OCI-LY7 (cell line): ENCODE measurements at regions not wholly inside any gene's neighbourhood (a gene's known extent, or its start where the extent isn't known, plus 50 kb on each side); places are given as distances from the start of the nearest gene placed in this dataset.

ENCODE experiments used
- BruUV-seq: library from RNA; stranded (reverse); fragments of 400-500 nt; replicated peaks from 2 replicates; lab custom pipeline; 2021; lab: Mats Ljungman, UMichigan
- CTCF ChIA-PET: fragments of 300-600 bp; sonication (Branson Sonifier 250); formaldehyde crosslinking; loops from one replicate; lab custom pipeline; 2022; ENCODE audit warnings: antibody characterized with exemption; ENCODE audit not compliant: unreplicated experiment; lab: Charles Lee
- POLR2A ChIA-PET: fragments of 300-600 bp; sonication (Branson Sonifier 250); formaldehyde crosslinking; loops from one replicate; lab custom pipeline; 2022; ENCODE audit warnings: antibody characterized with exemption; lab: Charles Lee
- DNase-seq: peaks from one replicate; pipeline ENCODE4 v3.0.0-alpha.2; 2015; ENCODE audit warnings: low spot score
- H2AFZ ChIP-seq: fragments of 200-600 bp; sonication (generic), shearing (Covaris generic); 2 replicates; pipeline ENCODE4 v1.6.1; 2014; ENCODE audit warnings: mild to moderate bottlenecking, antibody characterized with exemption, low read length, moderate library complexity
- H3K27ac ChIP-seq: fragments of 200-600 bp; sonication (generic); 2 replicates; pipeline ENCODE4 v1.5.1; 2014; ENCODE audit warnings: mixed run types, low read depth, mild to moderate bottlenecking, moderate library complexity, low read length, inconsistent platforms; ENCODE audit not compliant: poor library complexity, severe bottlenecking
- H3K36me3 ChIP-seq: fragments of 200-600 bp; sonication (generic); 2 replicates; pipeline ENCODE4 v1.6.1; 2014; ENCODE audit warnings: mild to moderate bottlenecking, antibody characterized with exemption, low read length, moderate library complexity, mixed read lengths; ENCODE audit not compliant: insufficient read depth
- H3K4me1 ChIP-seq: fragments of 200-600 bp; sonication (generic); 2 replicates; pipeline ENCODE4 v1.5.1; 2014; ENCODE audit warnings: mild to moderate bottlenecking, low read length; ENCODE audit not compliant: insufficient read depth, poor library complexity, severe bottlenecking
- H3K4me2 ChIP-seq: fragments of 200-600 bp; sonication (generic); 2 replicates; pipeline ENCODE4 v1.6.1; 2014; ENCODE audit warnings: mild to moderate bottlenecking, low read length
- H3K4me3 ChIP-seq: fragments of 200-600 bp; sonication (generic); 2 replicates; pipeline ENCODE4 v1.5.1; 2014; ENCODE audit warnings: mild to moderate bottlenecking, low read depth, low read length; ENCODE audit not compliant: poor library complexity, severe bottlenecking
- H3K79me2 ChIP-seq: fragments of 200-600 bp; sonication (generic); 2 replicates; pipeline ENCODE4 v1.6.1; 2016; ENCODE audit warnings: low read depth, mild to moderate bottlenecking, low read length, moderate library complexity, mixed read lengths; ENCODE audit not compliant: insufficient read depth
- H3K9me2 ChIP-seq: fragments of 200-600 bp; sonication (generic); 2 replicates; pipeline ENCODE4 v1.6.1; 2016; ENCODE audit warnings: mild to moderate bottlenecking, low read length, mixed read lengths; ENCODE audit not compliant: insufficient read depth
- H3K9me3 ChIP-seq: fragments of 200-600 bp; sonication (generic); 2 replicates; pipeline ENCODE4 v1.6.1; 2014; ENCODE audit warnings: mild to moderate bottlenecking, mixed run types, low read length, mixed read lengths
- H4K20me1 ChIP-seq: fragments of 200-600 bp; sonication (generic); 2 replicates; pipeline ENCODE4 v1.6.1; 2014; ENCODE audit warnings: mild to moderate bottlenecking, antibody characterized with exemption, low read length, moderate library complexity, mixed read lengths; ENCODE audit not compliant: insufficient read depth
- EZH2phosphoT487 ChIP-seq: fragments of 200-600 bp; sonication (generic); IDR thresholded peaks from 2 replicates; pipeline ENCODE4 v1.6.1; 2018; ENCODE audit warnings: low read depth, borderline replicate concordance, mild to moderate bottlenecking, mixed run types, antibody characterized with exemption, low read length, moderate library complexity, mixed read lengths
- intact Hi-C: fragments of 100-400 bp; cut with micrococcal nuclease; formaldehyde crosslinking; loops from one replicate; pipeline ENCODE4 v1.10.0; 2022; ENCODE audit not compliant: unreplicated experiment
- TF ChIP-seq, protein P1 (sequence below): fragments of 200-600 bp; sonication (generic); conservative IDR thresholded peaks from 2 replicates; pipeline ENCODE4 v1.5.1; 2014; ENCODE audit warnings: mild to moderate bottlenecking, antibody characterized with exemption, low read length, moderate library complexity, mixed read lengths

DNA sequence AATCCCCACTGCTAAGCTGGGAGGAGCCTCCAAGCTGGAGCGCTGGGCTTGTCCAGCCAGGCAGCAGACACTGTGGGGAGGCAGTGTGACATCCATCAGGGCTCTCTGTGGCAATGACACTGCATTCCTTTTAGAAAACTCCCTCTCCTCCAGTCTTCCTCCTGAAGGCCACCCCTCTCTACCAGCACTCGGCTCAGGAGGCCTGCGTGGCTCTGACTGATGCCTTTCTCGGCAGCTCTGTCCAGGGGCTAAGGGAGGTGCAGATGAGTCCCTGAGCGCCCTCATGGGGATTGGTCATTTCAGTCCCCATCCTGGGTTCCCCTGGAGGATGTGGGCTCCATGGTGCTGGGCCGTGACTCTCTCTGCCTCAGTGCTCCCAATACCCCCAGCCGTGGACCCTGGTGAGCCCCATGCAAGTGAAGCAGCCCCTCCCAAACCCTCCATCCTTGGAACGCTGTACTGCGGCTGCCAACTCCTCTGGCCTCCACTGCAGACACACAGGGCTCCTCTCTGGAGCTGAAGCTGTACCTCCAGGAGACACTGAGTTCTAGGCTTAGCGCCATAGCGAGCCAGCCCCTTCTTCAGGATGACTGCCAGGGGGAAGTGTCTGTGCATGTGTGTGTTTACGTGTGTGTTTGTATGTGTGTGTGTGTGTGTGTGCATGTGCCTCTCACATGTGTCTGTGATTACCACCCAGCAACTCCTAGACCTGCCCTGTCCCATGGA is 209.6 kb downstream of the ERMARD start:
- no peak overlapping the region for H2AFZ ChIP-seq
- H3K27ac ChIP-seq = no peak overlapping the region
- H4K20me1 ChIP-seq = no peaks in the 10 kb centered on the region
- ChIA-PET CTCF (no interaction called here), POLR2A (no interaction called here)
- H3K4me3 ChIP-seq = no peak overlapping the region
- H3K9me3 ChIP-seq = no peaks in the 10 kb centered on the region
- TF ChIP-seq, protein P1, sequence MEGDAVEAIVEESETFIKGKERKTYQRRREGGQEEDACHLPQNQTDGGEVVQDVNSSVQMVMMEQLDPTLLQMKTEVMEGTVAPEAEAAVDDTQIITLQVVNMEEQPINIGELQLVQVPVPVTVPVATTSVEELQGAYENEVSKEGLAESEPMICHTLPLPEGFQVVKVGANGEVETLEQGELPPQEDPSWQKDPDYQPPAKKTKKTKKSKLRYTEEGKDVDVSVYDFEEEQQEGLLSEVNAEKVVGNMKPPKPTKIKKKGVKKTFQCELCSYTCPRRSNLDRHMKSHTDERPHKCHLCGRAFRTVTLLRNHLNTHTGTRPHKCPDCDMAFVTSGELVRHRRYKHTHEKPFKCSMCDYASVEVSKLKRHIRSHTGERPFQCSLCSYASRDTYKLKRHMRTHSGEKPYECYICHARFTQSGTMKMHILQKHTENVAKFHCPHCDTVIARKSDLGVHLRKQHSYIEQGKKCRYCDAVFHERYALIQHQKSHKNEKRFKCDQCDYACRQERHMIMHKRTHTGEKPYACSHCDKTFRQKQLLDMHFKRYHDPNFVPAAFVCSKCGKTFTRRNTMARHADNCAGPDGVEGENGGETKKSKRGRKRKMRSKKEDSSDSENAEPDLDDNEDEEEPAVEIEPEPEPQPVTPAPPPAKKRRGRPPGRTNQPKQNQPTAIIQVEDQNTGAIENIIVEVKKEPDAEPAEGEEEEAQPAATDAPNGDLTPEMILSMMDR = no peak
- TF ChIP-seq EZH2phosphoT487 = no peak
- H3K79me2 ChIP-seq = no peaks in the 10 kb centered on the region
- intact Hi-C loops = no loop called here
- no peaks in the 10 kb centered on the region for H3K9me2 ChIP-seq
- H3K4me1 ChIP-seq = peaks cover 23% of the 10 kb centered on the region
- no peak overlapping the region for H3K4me2 ChIP-seq
- no peak for DNase-seq
- BruUV-seq = no TSS peak
- H3K36me3 ChIP-seq = no peaks in the 10 kb centered on the region

DNA sequence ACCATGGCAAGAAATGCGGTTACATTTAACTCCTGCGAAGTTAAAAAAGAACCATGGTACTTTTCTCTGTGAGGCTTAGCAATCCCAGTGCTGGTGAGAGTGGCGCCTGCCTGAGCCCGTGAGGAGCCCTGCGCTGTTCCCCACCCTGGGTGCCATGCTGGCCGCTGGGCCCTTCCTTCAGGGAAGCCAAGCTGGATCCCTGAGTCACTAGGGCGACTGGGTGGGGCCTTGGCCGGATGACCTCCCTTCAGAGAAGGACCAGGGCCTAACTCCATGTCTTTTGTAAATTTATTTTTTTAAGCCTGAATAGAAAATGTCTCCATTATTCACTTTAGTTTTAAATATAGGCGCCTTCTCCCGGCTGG is 209.1 kb downstream of the ERMARD start:
- no peaks in the 10 kb centered on the region for H3K9me2 ChIP-seq
- no peak for TF ChIP-seq EZH2phosphoT487
- TF ChIP-seq, protein P1 = no peak
- no peaks in the 10 kb centered on the region for H3K9me3 ChIP-seq
- DNase-seq = no peak
- no peak overlapping the region for H3K27ac ChIP-seq
- H3K4me3 ChIP-seq = no peak overlapping the region
- no peak overlapping the region for H3K4me2 ChIP-seq
- intact Hi-C loops = no loop called here
- H3K4me1 ChIP-seq = peaks cover 23% of the 10 kb centered on the region
- ChIA-PET CTCF (interaction anchor here (0.6 kb wide), 1 partner anchor 151 kb away, joined by 4 read pairs; no protein-coding TSS in a partner anchor), POLR2A (interaction anchor here (1.1 to 1.6 kb wide), 3 partner anchors 10 to 95 kb away, joined by 3 to 10 read pairs (median 3); no protein-coding TSS in a partner anchor)
- BruUV-seq = no TSS peak
- no peaks in the 10 kb centered on the region for H3K36me3 ChIP-seq
- H2AFZ ChIP-seq = no peak overlapping the region
- H3K79me2 ChIP-seq = no peaks in the 10 kb centered on the region
- no peaks in the 10 kb centered on the region for H4K20me1 ChIP-seq

DNA sequence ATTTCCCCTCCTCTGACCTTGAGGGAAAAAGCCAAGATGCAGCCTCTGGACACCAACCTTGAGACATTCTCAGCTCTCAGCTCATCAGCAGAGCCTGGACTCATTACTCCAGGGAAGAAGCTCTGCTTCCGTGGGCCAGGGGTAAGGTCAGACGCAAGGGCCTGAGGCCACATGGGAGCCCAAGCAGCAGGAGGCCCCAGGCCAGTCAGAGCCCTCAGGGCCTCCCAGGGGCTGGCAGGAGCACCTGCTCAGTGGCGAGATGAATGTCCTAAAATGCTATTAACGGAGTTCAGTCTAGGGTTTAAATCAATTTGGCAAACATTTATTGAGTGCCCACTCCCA is 208.6 kb downstream of the ERMARD start:
- intact Hi-C loops = no loop called here
- BruUV-seq = no TSS peak
- ChIA-PET CTCF (interaction anchor here (0.6 to 1.1 kb wide), 2 partner anchors 128 to 150 kb away, joined by 3 to 4 read pairs; no protein-coding TSS in a partner anchor), POLR2A (interaction anchor here (1.0 to 1.6 kb wide), 4 partner anchors 9 to 95 kb away, joined by 3 to 10 read pairs (median 3); no protein-coding TSS in a partner anchor)
- peak overlapping the region; percentile 37 for H3K4me3 ChIP-seq
- no peaks in the 10 kb centered on the region for H3K79me2 ChIP-seq
- no peak for TF ChIP-seq EZH2phosphoT487
- TF ChIP-seq, protein P1 = no peak
- peak overlapping the region; percentile 65 for H3K4me2 ChIP-seq
- no peaks in the 10 kb centered on the region for H3K9me2 ChIP-seq
- H2AFZ ChIP-seq = peak overlapping the region; percentile 89; the same call in 1 of the 2 replicates
- DNase-seq = no peak
- no peaks in the 10 kb centered on the region for H3K36me3 ChIP-seq
- H3K4me1 ChIP-seq = peaks cover 27% of the 10 kb centered on the region
- H3K27ac ChIP-seq = peak overlapping the region; percentile 88
- no peaks in the 10 kb centered on the region for H3K9me3 ChIP-seq
- no peaks in the 10 kb centered on the region for H4K20me1 ChIP-seq
